Adipose tissue (tissue), 3 donors: ENCODE measurements at regions not wholly inside any gene's neighbourhood (a gene's known extent, or its start where the extent isn't known, plus 50 kb on each side); places are given as distances from the start of the nearest gene placed in this dataset.

ENCODE experiments used
- H3K27ac ChIP-seq: one replicate; pipeline ENCODE4 v1.5.1; 2013; ENCODE audit warnings: low read depth, low read length
- WGBS, 3 donors: extraction: QIAGEN DNeasy Blood & Tissue Kit; methylation state at CpG; one replicate each; pipeline ENCODE4 v1.1.7; 2013; 5-methylcytosine and 5-hydroxymethylcytosine counted together
- donor health status: healthy with polysubstance abuse.
- donor health status: Bipolar disorder and iron deficiency.
- donor health status: healthy.

DNA sequence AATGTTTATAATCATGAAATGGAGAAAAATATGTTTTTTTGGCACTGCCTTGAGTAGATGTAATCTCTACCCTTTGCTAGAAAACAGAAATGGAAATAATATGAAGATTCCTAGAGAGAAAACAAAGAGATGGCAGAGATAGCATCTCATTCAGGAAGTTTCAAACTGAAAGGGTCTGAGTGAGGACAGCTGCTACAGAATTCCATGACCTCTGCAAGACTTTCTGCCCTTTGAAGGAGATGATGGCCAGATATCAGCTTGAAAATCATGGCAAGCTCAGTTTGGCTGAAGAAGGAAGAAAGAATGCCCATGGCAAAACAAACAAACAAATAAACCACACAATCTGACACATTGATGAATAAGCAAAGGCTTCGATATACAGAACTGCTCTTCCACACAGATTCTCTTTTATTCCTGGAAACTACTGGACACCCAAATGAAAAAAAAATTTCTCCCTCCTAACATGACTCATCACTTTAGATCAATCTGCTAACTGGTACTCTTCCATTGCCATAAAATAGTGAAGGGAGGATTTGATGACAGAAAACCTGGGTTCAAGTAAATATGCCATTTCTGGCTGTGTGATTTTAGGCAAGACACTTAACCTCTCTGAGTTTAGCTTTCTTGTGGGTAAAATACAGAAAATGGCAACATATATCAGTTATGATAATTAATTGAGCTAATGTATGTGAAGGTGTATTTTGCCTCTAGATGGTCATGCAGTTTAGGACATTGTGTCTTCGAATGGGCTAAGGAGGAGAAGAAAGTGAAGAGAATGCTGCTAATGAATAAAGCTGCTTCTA, 105.9 kb upstream of the SPACA1 start:
- 66 to 88% (median 70%) methylated on average over 2 of the region's 2 CpGs for WGBS, 3 donors
- H3K27ac ChIP-seq: no peak overlapping the region

DNA sequence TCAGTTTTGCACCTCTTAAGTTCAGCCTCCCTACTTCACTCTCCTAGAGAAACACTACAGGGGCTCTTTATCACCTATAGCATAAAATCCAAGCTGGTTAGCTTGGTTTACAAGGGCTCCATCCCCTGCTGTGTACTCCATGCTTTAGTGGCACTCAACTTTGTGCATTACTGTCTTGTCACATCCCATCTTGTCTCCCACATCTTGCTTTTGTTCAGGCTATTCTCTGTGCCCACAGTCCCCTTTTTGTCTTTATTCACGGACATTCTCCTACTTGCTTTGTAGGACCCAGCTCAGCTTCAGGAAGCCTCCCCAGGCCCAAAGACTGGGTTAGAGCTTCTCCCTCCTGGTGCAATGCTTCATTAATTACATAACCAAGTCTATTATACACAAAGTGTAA, 107.9 kb upstream of the SPACA1 start:
- 90 to 92% (median 91%) methylated on average over 1 of the region's 1 CpG for WGBS, 3 donors
- H3K27ac ChIP-seq: no peak overlapping the region

DNA sequence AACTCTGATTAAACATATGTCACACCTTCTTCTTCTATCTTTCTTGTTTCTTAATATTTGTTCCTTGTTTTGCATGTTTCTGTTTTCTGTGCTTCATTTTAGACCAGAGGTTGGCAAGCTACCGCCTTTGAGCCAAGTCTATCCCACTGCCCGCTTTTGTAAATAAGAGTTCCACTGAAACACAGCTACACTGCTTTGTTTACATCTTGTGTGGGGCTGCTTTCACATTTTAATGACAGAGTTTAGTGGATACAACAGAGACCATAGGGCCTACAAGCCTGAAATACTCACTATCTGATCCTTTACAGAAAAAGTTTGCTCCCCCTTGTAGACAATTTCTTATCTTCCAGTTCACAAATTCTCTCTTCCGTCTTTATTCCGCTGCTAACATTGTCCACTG, 109.4 kb upstream of the SPACA1 start:
- no peak overlapping the region for H3K27ac ChIP-seq
- WGBS, 3 donors: 91 to 95% (median 93%) methylated on average over 4 of the region's 4 CpGs

- WGBS, 3 donors: 84 to 91% (median 88%) methylated on average over 9 of the region's 9 CpGs
- H3K27ac ChIP-seq: no peak overlapping the region
Measured at GRCh38 chr6:87936065-87936464, 111.6 kb upstream of the SPACA1 start.

GRCh38 chr6:87935196-87935595, 112.4 kb upstream of the SPACA1 start:
- H3K27ac ChIP-seq: no peak overlapping the region
- 80 to 87% (median 82%) methylated on average over 3 of the region's 3 CpGs for WGBS, 3 donors

- H3K27ac ChIP-seq: no peak overlapping the region
- 46 to 80% (median 75%) methylated on average over 5 of the region's 5 CpGs for WGBS, 3 donors
Measured at GRCh38 chr6:87932361-87932760, 115.3 kb upstream of the SPACA1 start.

GRCh38 chr6:87929843-87930288, 117.8 kb upstream of the SPACA1 start:
- H3K27ac ChIP-seq: no peak overlapping the region
- whole genome bisulfite sequencing, 3 donors: 6 to 11% (median 10%) methylated on average over 6 of the region's 6 CpGs

DNA sequence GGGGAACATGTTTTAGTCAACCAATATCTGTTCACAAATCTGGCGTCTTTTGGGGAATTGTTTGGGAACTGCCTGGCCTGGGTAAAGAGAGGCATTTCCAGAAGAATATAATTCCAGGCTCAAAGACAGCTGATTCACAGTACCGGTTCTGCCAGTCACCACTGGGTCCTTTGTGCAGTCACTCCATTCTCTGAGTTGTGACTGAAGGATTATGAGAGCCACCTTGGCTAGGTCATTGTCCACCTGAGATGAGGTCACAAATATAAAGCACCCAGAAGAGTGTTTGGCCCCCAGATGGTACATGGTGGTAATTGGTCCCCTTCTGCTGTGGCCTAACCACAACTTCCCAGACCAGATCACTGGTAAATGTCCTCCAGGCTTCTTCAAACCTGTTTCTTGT, 121.0 kb upstream of the SPACA1 start:
- WGBS, 3 donors: 80 to 97% (median 95%) methylated on average over 2 of the region's 2 CpGs
- no peak overlapping the region for H3K27ac ChIP-seq

DNA sequence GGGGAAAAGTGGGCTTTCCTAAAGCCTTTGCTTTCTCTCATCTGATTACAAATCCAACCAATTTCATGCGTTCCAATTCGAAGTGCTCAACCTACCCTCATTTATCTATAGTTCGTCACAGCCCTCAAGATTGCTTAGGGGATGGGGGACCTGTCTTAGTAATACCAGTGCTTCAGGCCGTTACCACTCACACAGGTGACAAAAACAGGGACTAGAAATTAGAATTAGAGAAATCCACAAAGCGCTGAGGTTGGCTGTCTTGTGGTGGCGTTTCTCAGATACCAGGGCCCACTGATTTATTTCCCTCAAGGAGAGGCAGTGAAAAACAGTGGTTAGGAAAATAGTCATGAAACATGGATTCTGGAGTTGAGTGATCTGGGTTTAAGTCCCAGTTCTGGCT, 121.6 kb upstream of the SPACA1 start:
- no peak overlapping the region for H3K27ac ChIP-seq
- WGBS, 3 donors: 82 to 95% (median 93%) methylated on average over 6 of the region's 6 CpGs

GRCh38 chr6:87925373-87926060, 122.1 kb upstream of the SPACA1 start:
- WGBS, 3 donors: 46 to 64% (median 58%) methylated on average over 7 of the region's 7 CpGs
- no peak overlapping the region for H3K27ac ChIP-seq

DNA sequence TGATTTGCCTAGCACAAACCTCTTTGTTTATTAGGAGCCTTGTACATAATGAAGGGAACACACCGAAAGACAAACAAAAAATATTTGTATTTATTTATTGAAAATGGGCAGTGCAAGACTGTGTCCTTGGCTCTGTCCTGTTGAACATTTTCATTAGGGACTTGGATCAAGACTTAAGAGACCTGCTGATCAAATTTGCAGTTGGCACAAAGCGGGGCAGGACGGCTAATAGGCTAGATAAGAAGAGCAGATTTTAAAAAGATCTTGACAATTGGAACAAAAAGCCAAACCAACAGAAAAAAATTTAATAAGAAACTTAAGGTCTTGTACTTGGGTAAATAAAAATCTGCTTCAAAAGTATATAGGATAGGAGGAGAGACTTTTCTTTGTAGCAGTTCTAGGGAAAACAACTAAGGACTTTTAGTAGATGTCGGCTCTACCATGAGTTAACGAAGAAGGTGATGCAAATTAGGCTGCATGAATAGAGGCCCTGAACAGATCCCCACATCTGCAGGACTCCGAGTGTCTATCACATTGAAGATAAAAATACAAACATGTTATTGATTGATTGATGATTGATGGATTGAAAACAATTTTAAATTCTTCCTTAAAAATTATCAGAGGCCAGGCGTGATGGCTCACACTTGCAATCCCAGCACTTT, 124.1 kb upstream of the SPACA1 start:
- H3K27ac ChIP-seq: no peak overlapping the region
- WGBS, 3 donors: 66 to 94% (median 90%) methylated on average over 7 of the region's 7 CpGs

GRCh38 chr6:87922947-87923330, 124.7 kb upstream of the SPACA1 start:
- no peak overlapping the region for H3K27ac ChIP-seq
- 28 to 37% (median 33%) methylated on average over 2 of the region's 2 CpGs for WGBS, 3 donors

GRCh38 chr6:87922196-87922946, 125.3 kb upstream of the SPACA1 start:
- no peak overlapping the region for H3K27ac ChIP-seq
- 78 to 81% (median 79%) methylated on average over 2 of the region's 2 CpGs for WGBS, 3 donors

DNA sequence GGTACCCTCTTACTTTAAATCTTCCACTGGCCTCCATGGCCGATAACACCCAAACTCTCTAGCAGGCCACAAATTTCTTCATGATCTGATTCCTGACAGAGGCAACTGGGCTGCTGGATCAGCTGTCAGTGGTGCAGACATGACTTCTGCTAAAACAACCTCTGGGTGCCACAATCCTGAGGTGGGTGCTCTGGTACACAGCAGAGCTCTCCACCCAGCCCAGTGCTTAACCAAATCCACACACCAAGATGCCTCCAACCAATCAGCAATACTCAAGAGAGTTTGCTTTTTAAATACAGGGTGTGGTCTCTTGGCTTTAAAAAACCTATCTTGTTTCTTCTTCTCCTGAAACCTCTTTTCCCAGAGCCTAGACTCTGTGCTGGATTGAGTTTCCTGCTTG, 126.6 kb upstream of the SPACA1 start:
- H3K27ac ChIP-seq: no peak overlapping the region
- WGBS, 3 donors: 93 to 97% (median 94%) methylated on average over 1 of the region's 1 CpG

- 85 to 89% (median 85%) methylated on average over 3 of the region's 3 CpGs for WGBS, 3 donors
- H3K27ac ChIP-seq: no peak overlapping the region
Measured at GRCh38 chr6:87920245-87920644, 127.4 kb upstream of the SPACA1 start.

- no peak overlapping the region for H3K27ac ChIP-seq
- WGBS, 3 donors: 92 to 95% (median 94%) methylated on average over 1 of the region's 1 CpG
Measured at GRCh38 chr6:87919416-87919815, 128.2 kb upstream of the SPACA1 start.

DNA sequence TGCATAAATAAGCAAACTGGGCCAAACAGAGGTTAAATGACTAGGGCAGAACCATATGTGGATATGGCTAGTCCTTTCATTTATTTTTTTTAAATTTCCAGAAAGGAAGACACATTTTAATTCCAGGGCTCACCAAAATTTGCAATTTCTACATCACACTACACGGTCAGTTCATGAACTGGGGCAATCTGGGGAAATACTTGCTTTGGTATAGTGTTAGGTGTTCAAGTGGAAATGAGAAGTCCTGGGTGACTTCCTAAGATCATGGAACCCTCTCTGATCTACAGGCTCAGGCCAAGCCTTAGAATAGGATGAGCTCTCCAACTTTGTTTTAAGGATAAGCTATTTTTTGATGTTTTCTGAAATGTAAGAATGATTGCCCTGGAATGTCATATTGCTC, 128.6 kb upstream of the SPACA1 start:
- whole genome bisulfite sequencing, 3 donors: 80 to 89% (median 85%) methylated on average over 1 of the region's 1 CpG
- H3K27ac ChIP-seq: no peak overlapping the region

DNA sequence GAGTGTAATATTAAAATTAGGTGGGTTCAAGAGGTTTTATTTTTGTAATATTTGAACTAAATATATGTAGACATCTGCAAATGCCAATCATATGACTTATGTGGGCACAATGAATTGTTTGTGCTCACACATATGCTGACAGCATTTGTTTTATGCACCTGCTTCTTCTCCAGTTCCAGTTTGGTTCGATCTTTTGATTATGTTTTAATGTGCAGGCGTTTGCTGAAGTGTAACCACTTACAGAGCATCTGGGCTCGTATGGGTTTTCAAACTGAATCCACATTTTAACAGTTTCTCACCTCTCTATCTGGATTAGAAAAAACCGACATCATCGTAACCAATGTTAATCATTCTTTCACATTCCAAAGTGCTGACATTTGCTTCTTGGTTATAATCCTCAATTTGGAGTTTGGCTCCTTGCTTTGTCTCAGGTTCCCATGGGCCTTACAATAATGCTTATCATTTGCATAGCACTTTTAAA, 129.1 kb upstream of the SPACA1 start:
- 43 to 73% (median 68%) methylated on average over 5 of the region's 5 CpGs for WGBS, 3 donors

DNA sequence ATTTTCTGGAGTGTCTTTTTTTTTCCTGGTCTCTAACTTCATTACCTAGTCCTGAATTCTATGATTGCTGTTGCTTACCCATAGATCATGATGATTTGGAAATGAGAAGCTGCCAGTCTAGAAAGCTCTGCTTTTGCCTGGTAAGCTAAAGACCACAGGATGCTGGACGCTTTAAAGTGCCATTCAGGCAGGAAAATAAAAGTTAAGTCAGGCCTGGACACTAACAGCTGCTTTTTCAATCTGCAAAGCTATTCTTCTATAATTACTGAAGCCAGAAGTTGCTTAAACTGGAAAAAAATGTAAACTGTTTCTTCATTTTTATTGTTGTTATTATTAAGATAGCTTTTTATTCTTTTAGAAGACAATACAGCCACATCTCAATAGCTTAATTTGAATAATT, 129.8 kb upstream of the SPACA1 start:
- 64 to 76% (median 69%) methylated on average over 1 of the region's 1 CpG for WGBS, 3 donors

More for the DNA sequence above, 129.1 kb upstream of the SPACA1 start:
- no peak overlapping the region for H3K27ac ChIP-seq

More for the DNA sequence above, 129.8 kb upstream of the SPACA1 start:
- H3K27ac ChIP-seq: no peak overlapping the region
